Liver (tissue), 8 donors: ENCODE measurements at regions not wholly inside any gene's neighbourhood (a gene's known extent, or its start where the extent isn't known, plus 50 kb on each side); places are given as distances from the start of the nearest gene placed in this dataset.

ENCODE experiments used
- DNase-seq: peaks from one replicate; pipeline ENCODE4 v3.0.0-alpha.2; 2017; ENCODE audit warnings: low spot score
- H3K27ac ChIP-seq, 2 donors: one replicate each; pipeline ENCODE4 v1.7.0; 2013; ENCODE audit warnings: inconsistent platforms in 2 of 2, low read length in 2 of 2, control low read depth in 1 of 2, low read depth in 1 of 2, mild to moderate bottlenecking in 1 of 2
- H3K27me3 ChIP-seq, 4 donors: one replicate each; pipeline versions ENCODE4 v1.6.1 to v1.7.0; 2013; ENCODE audit warnings: low read length in 3 of 4, inconsistent platforms in 1 of 4, mild to moderate bottlenecking in 1 of 4, moderate library complexity in 1 of 4; ENCODE audit not compliant: control insufficient read depth in 4 of 4, insufficient read depth in 4 of 4
- H3K36me3 ChIP-seq, 4 donors: one replicate each; pipeline versions ENCODE4 v1.6.1 to v1.7.0; 2013; ENCODE audit warnings: low read length in 3 of 4, mild to moderate bottlenecking in 3 of 4, low read depth in 1 of 4, moderate library complexity in 1 of 4; ENCODE audit not compliant: control insufficient read depth in 4 of 4, insufficient read depth in 3 of 4
- H3K4me1 ChIP-seq, 4 donors: one replicate each; pipeline versions ENCODE4 v1.6.1 to v1.7.0; 2013; ENCODE audit warnings: low read length in 3 of 4, mild to moderate bottlenecking in 3 of 4, moderate library complexity in 1 of 4; ENCODE audit not compliant: control insufficient read depth in 4 of 4, insufficient read depth in 4 of 4
- H3K4me3 ChIP-seq, 3 donors: one replicate each; pipeline versions ENCODE4 v1.6.1 to v1.7.0; 2013; ENCODE audit warnings: low read length in 3 of 3, control low read depth in 1 of 3, low read depth in 1 of 3, mild to moderate bottlenecking in 1 of 3
- H3K9ac ChIP-seq, 2 donors: one replicate each; pipeline ENCODE4 v1.7.0; 2013; ENCODE audit warnings: low read length in 2 of 2, mild to moderate bottlenecking in 2 of 2, moderate library complexity in 2 of 2, control low read depth in 1 of 2, low read depth in 1 of 2
- H3K9me3 ChIP-seq, 4 donors: one replicate each; pipeline versions ENCODE4 v1.6.1 to v1.7.0; 2013; ENCODE audit warnings: low read length in 3 of 4; ENCODE audit not compliant: control insufficient read depth in 4 of 4
- EGR1 ChIP-seq, 2 donors: IDR thresholded peaks; 2 replicates each; pipeline ENCODE4 v1.6.1; 2016 to 2018; ENCODE audit warnings: antibody characterized with exemption in 2 of 2, low read depth in 2 of 2
- FOXA1 ChIP-seq: IDR thresholded peaks from 2 replicates; pipeline ENCODE4 v1.6.1; 2016; ENCODE audit warnings: antibody characterized with exemption
- FOXA2 ChIP-seq: IDR thresholded peaks from 2 replicates; pipeline ENCODE4 v1.6.1; 2016; ENCODE audit warnings: antibody characterized with exemption
- GABPA ChIP-seq, 2 donors: IDR thresholded peaks in 1 of 2; conservative IDR thresholded peaks in 1 of 2; 2 replicates each; pipeline ENCODE4 v1.6.1; 2016; ENCODE audit warnings: antibody characterized with exemption in 2 of 2, mild to moderate bottlenecking in 1 of 2, moderate library complexity in 1 of 2
- HNF4A ChIP-seq, 2 donors: conservative IDR thresholded peaks; 2 replicates each; pipeline ENCODE4 v1.6.1; 2016; ENCODE audit warnings: antibody characterized with exemption in 2 of 2, mild to moderate bottlenecking in 2 of 2
- HNF4G ChIP-seq: IDR thresholded peaks from 2 replicates; pipeline ENCODE4 v1.6.1; 2016; ENCODE audit warnings: antibody characterized with exemption
- JUND ChIP-seq, 2 donors: IDR thresholded peaks; 2 replicates each; pipeline ENCODE4 v1.6.1; 2016; ENCODE audit warnings: antibody characterized with exemption in 2 of 2
- NR2F2 ChIP-seq: IDR thresholded peaks from 2 replicates; pipeline ENCODE4 v1.6.1; 2016; ENCODE audit warnings: antibody characterized with exemption
- RAD21 ChIP-seq, 2 donors: IDR thresholded peaks; 2 replicates each; pipeline ENCODE4 v1.6.1; 2016; ENCODE audit warnings: antibody characterized with exemption in 2 of 2, mild to moderate bottlenecking in 2 of 2
- RXRA ChIP-seq, 2 donors: IDR thresholded peaks; 2 replicates each; pipeline ENCODE4 v1.6.1; 2017 to 2018; ENCODE audit warnings: antibody characterized with exemption in 2 of 2, mild to moderate bottlenecking in 1 of 2
- SP1 ChIP-seq: IDR thresholded peaks from 2 replicates; pipeline ENCODE4 v1.6.1; 2018; ENCODE audit warnings: antibody characterized with exemption, mild to moderate bottlenecking
- TAF1 ChIP-seq: conservative IDR thresholded peaks from 2 replicates; pipeline ENCODE4 v1.6.1; 2016; ENCODE audit warnings: antibody characterized with exemption, mild to moderate bottlenecking
- YY1 ChIP-seq: IDR thresholded peaks from 2 replicates; pipeline ENCODE4 v1.6.1; 2016; ENCODE audit warnings: antibody characterized with exemption, mild to moderate bottlenecking
- WGBS: extraction: QIAGEN DNeasy Blood & Tissue Kit; methylation state at CpG from one replicate; pipeline ENCODE4 v1.1.7; 2013; 5-methylcytosine and 5-hydroxymethylcytosine counted together
- TF ChIP-seq, protein P1 (sequence below): IDR thresholded peaks from 2 replicates; pipeline ENCODE4 v1.6.1; 2016; ENCODE audit warnings: antibody characterized with exemption
- TF ChIP-seq, protein P2 (sequence below): IDR thresholded peaks from 2 replicates; pipeline ENCODE4 v1.6.1; 2016; ENCODE audit warnings: antibody characterized with exemption, mild to moderate bottlenecking
- TF ChIP-seq, protein P3 (sequence below): IDR thresholded peaks from 2 replicates; pipeline ENCODE4 v1.6.1; 2016; ENCODE audit warnings: antibody characterized with exemption
- TF ChIP-seq, protein P4 (sequence below): IDR thresholded peaks from 2 replicates; pipeline ENCODE4 v1.6.1; 2016; ENCODE audit warnings: antibody characterized with exemption
- TF ChIP-seq, protein P5 (sequence below): fragments of 150-350 bp; IDR thresholded peaks from 2 replicates; pipeline ENCODE4 v1.5.1; 2017; ENCODE audit warnings: improper control_type of control experiment, low read depth, low read length; ENCODE audit not compliant: missing input control
- donor health status: healthy.
- donor health status: healthy.
- donor health status: healthy.
- donor health status: healthy.
- donor health status: healthy.

DNA sequence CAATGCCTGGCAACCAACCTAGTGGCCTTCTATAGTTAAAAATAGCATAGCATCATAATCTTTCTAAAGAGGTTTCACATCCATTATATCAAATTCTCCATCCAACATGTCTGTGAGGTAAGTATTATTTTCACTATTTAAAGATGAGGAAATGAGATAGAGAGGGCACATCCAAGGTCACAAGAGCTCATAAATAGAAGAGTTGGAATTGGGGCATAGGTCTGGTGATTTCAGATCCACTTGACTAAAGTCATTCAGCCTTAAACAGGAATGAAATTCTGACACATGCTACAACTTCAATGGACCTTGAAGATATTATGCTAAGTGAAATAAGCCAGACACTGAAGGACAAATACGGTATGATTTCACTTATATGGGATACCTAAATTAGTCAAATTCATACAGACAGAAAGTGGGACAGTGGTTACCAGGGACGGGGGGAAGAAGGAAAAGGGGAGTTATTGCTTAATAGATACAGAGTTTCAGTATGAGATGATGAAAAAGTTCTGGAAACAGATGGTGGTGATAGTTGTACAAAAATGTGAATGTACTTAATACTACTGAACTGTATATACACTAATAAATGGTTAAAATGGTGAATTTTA is 259.6 kb upstream of the NR4A3 start:
- TF ChIP-seq, protein P1, sequence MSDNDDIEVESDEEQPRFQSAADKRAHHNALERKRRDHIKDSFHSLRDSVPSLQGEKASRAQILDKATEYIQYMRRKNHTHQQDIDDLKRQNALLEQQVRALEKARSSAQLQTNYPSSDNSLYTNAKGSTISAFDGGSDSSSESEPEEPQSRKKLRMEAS = no peak
- TF ChIP-seq, protein P2, sequence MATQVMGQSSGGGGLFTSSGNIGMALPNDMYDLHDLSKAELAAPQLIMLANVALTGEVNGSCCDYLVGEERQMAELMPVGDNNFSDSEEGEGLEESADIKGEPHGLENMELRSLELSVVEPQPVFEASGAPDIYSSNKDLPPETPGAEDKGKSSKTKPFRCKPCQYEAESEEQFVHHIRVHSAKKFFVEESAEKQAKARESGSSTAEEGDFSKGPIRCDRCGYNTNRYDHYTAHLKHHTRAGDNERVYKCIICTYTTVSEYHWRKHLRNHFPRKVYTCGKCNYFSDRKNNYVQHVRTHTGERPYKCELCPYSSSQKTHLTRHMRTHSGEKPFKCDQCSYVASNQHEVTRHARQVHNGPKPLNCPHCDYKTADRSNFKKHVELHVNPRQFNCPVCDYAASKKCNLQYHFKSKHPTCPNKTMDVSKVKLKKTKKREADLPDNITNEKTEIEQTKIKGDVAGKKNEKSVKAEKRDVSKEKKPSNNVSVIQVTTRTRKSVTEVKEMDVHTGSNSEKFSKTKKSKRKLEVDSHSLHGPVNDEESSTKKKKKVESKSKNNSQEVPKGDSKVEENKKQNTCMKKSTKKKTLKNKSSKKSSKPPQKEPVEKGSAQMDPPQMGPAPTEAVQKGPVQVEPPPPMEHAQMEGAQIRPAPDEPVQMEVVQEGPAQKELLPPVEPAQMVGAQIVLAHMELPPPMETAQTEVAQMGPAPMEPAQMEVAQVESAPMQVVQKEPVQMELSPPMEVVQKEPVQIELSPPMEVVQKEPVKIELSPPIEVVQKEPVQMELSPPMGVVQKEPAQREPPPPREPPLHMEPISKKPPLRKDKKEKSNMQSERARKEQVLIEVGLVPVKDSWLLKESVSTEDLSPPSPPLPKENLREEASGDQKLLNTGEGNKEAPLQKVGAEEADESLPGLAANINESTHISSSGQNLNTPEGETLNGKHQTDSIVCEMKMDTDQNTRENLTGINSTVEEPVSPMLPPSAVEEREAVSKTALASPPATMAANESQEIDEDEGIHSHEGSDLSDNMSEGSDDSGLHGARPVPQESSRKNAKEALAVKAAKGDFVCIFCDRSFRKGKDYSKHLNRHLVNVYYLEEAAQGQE = no peak
- TF ChIP-seq RXRA (IDR thresholded peaks at IDR 0.05) = no peak
- no peak for TF ChIP-seq HNF4A (conservative IDR thresholded peaks at IDR 0.05)
- no peak for TF ChIP-seq EGR1 (IDR thresholded peaks at IDR 0.05; ENCODE audit: low read depth in 2 of 2)
- TF ChIP-seq, protein P3, sequence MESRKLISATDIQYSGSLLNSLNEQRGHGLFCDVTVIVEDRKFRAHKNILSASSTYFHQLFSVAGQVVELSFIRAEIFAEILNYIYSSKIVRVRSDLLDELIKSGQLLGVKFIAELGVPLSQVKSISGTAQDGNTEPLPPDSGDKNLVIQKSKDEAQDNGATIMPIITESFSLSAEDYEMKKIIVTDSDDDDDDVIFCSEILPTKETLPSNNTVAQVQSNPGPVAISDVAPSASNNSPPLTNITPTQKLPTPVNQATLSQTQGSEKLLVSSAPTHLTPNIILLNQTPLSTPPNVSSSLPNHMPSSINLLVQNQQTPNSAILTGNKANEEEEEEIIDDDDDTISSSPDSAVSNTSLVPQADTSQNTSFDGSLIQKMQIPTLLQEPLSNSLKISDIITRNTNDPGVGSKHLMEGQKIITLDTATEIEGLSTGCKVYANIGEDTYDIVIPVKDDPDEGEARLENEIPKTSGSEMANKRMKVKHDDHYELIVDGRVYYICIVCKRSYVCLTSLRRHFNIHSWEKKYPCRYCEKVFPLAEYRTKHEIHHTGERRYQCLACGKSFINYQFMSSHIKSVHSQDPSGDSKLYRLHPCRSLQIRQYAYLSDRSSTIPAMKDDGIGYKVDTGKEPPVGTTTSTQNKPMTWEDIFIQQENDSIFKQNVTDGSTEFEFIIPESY = no peak
- TF ChIP-seq SP1 = no peak
- TF ChIP-seq HNF4G = no peak
- no peak for TF ChIP-seq NR2F2
- TF ChIP-seq JUND (IDR thresholded peaks at IDR 0.05) = no peak
- TF ChIP-seq, protein P4, sequence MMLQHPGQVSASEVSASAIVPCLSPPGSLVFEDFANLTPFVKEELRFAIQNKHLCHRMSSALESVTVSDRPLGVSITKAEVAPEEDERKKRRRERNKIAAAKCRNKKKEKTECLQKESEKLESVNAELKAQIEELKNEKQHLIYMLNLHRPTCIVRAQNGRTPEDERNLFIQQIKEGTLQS = no peak
- TF ChIP-seq FOXA1 = no peak
- TF ChIP-seq FOXA2 = no peak
- TF ChIP-seq, protein P5, sequence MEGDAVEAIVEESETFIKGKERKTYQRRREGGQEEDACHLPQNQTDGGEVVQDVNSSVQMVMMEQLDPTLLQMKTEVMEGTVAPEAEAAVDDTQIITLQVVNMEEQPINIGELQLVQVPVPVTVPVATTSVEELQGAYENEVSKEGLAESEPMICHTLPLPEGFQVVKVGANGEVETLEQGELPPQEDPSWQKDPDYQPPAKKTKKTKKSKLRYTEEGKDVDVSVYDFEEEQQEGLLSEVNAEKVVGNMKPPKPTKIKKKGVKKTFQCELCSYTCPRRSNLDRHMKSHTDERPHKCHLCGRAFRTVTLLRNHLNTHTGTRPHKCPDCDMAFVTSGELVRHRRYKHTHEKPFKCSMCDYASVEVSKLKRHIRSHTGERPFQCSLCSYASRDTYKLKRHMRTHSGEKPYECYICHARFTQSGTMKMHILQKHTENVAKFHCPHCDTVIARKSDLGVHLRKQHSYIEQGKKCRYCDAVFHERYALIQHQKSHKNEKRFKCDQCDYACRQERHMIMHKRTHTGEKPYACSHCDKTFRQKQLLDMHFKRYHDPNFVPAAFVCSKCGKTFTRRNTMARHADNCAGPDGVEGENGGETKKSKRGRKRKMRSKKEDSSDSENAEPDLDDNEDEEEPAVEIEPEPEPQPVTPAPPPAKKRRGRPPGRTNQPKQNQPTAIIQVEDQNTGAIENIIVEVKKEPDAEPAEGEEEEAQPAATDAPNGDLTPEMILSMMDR = no peak
- no peak for TF ChIP-seq YY1
- no peak for TF ChIP-seq TAF1
- no peak for TF ChIP-seq RAD21 (IDR thresholded peaks at IDR 0.05)
- no peak for TF ChIP-seq GABPA (IDR thresholded peaks at IDR 0.05 in 1 of 2, conservative IDR thresholded peaks at IDR 0.05 in 1 of 2)
- Histone ChIP-seq H3K4me1 (no peaks in the 10 kb centered on the region), H3K9ac (no peak overlapping the region), H3K9me3 (no peaks in the 10 kb centered on the region), H3K36me3 (no peaks in the 10 kb centered on the region), H3K4me3 (no peak overlapping the region), H3K27ac (no peak overlapping the region), H3K27me3 (no peaks in the 10 kb centered on the region)
- WGBS = 80% methylated on average over 2 of the region's 2 CpGs
- DNase-seq = no peak
